ENCODE measurements at regions not wholly inside any gene's neighbourhood (a gene's known extent, or its start where the extent isn't known, plus 50 kb on each side); places are given as distances from the start of the nearest gene placed in this dataset.

GRCh38 chr21:27606422-27606821 is 639.5 kb upstream of the ADAMTS5 start:
- Mint-ChIP-seq H3K36me3 (ENCODE audit: low read depth) (no peaks in the 10 kb centered on the region), H3K9me3 (peaks cover 19% of the 10 kb centered on the region), H3K4me3 (no peak overlapping the region), H3K27me3 (ENCODE audit: insufficient read depth) (no peaks in the 10 kb centered on the region), H3K27ac (no peak overlapping the region), H3K4me1 (no peaks in the 10 kb centered on the region)
- 94 to 100% methylated on average over 2 to 9 of the region's 9 CpGs for WGBS, 2 experiments (ENCODE audit: insufficient coverage in 1 of 2, insufficient read length in 1 of 2)
- Histone ChIP-seq H3K4me3 (ENCODE audit: low read length) (no peak overlapping the region), H3K27me3 (ENCODE audit: control insufficient read depth, insufficient read depth, low read length, poor library complexity, severe bottlenecking) (no peaks in the 10 kb centered on the region), H3K4me1 (ENCODE audit: control insufficient read depth, insufficient read depth, low read length) (no peaks in the 10 kb centered on the region), H3K9ac (ENCODE audit: extremely low read depth, low read length, poor library complexity, severe bottlenecking) (no peak overlapping the region), H3K27ac (ENCODE audit: low read depth, low read length) (no peak overlapping the region), H3K36me3 (ENCODE audit: control insufficient read depth, insufficient read depth, low read length) (no peaks in the 10 kb centered on the region), H3K9me3 (ENCODE audit: control insufficient read depth, low read length) (no peaks in the 10 kb centered on the region)
- no peak for TF ChIP-seq CTCF (conservative IDR thresholded peaks at IDR 0.05)
- no peak for DNase-seq

GRCh38 chr21:27596196-27596595 is 629.3 kb upstream of the ADAMTS5 start:
- Histone ChIP-seq H3K9ac (ENCODE audit: extremely low read depth, low read length, poor library complexity, severe bottlenecking) (no peak overlapping the region), H3K9me3 (ENCODE audit: control insufficient read depth, low read length) (no peaks in the 10 kb centered on the region), H3K27me3 (ENCODE audit: control insufficient read depth, insufficient read depth, low read length, poor library complexity, severe bottlenecking) (peaks cover 13% of the 10 kb centered on the region), H3K36me3 (ENCODE audit: control insufficient read depth, insufficient read depth, low read length) (no peaks in the 10 kb centered on the region), H3K4me3 (ENCODE audit: low read length) (no peak overlapping the region), H3K27ac (ENCODE audit: low read depth, low read length) (no peak overlapping the region), H3K4me1 (ENCODE audit: control insufficient read depth, insufficient read depth, low read length) (no peaks in the 10 kb centered on the region)
- H3K27ac Mint-ChIP-seq = no peak overlapping the region
- H3K36me3 Mint-ChIP-seq (ENCODE audit: low read depth) = no peaks in the 10 kb centered on the region
- no peak for TF ChIP-seq CTCF (conservative IDR thresholded peaks at IDR 0.05)
- peaks cover 9% of the 10 kb centered on the region for H3K9me3 Mint-ChIP-seq
- no peaks in the 10 kb centered on the region for H3K4me1 Mint-ChIP-seq
- no peak for DNase-seq
- no peak overlapping the region for H3K4me3 Mint-ChIP-seq
- no peaks in the 10 kb centered on the region for H3K27me3 Mint-ChIP-seq (ENCODE audit: insufficient read depth)

- no peak overlapping the region for H3K4me3 Mint-ChIP-seq
- no peak overlapping the region for H3K9ac ChIP-seq (ENCODE audit: extremely low read depth, low read length, poor library complexity, severe bottlenecking)
- TF ChIP-seq CTCF (conservative IDR thresholded peaks at IDR 0.05) = no peak
- no peaks in the 10 kb centered on the region for H3K27me3 Mint-ChIP-seq (ENCODE audit: insufficient read depth)
- no peaks in the 10 kb centered on the region for H3K4me1 Mint-ChIP-seq
- H3K9me3 Mint-ChIP-seq = peaks cover 6% of the 10 kb centered on the region
- H3K36me3 Mint-ChIP-seq (ENCODE audit: low read depth) = no peaks in the 10 kb centered on the region
- no peaks in the 10 kb centered on the region for H3K4me1 ChIP-seq (ENCODE audit: control insufficient read depth, insufficient read depth, low read length)
- H3K27ac ChIP-seq (ENCODE audit: low read depth, low read length) = no peak overlapping the region
- H3K27me3 ChIP-seq (ENCODE audit: control insufficient read depth, insufficient read depth, low read length, poor library complexity, severe bottlenecking) = peaks cover 13% of the 10 kb centered on the region
- H3K9me3 ChIP-seq (ENCODE audit: control insufficient read depth, low read length) = no peaks in the 10 kb centered on the region
- WGBS, 2 experiments (ENCODE audit: insufficient coverage in 1 of 2, insufficient read length in 1 of 2) = 91 to 100% methylated on average over 1 of the region's 1 CpG
- H3K36me3 ChIP-seq (ENCODE audit: control insufficient read depth, insufficient read depth, low read length) = no peaks in the 10 kb centered on the region
- no peak overlapping the region for H3K4me3 ChIP-seq (ENCODE audit: low read length)
- H3K27ac Mint-ChIP-seq = no peak overlapping the region
- DNase-seq = no peak
Measured at GRCh38 chr21:27595716-27596115, 628.8 kb upstream of the ADAMTS5 start.

All from endodermal cell (in vitro differentiated cells).